Panc1 (cell line): ENCODE measurements at regions not wholly inside any gene's neighbourhood (a gene's known extent, or its start where the extent isn't known, plus 50 kb on each side); places are given as distances from the start of the nearest gene placed in this dataset.

Experiments used
- POLR2AphosphoS5 ChIP-seq: IDR thresholded peaks from 2 replicates; pipeline ENCODE4 v1.6.1; 2012; ENCODE audit warnings: mild to moderate bottlenecking, low read depth, low read length, moderate library complexity
- TF ChIP-seq, protein P1 (sequence below): fragments of 450-650 bp; IDR thresholded peaks from 2 replicates; pipeline ENCODE4 v1.5.1; 2017; ENCODE audit warnings: mild to moderate bottlenecking
- TF ChIP-seq, protein P2 (sequence below), 2 experiments: IDR thresholded peaks; 2 replicates each; pipeline ENCODE4 v1.6.1; 2011 to 2012; ENCODE audit warnings: low read depth in 2 of 2, control low read depth in 1 of 2, low read length in 1 of 2, mild to moderate bottlenecking in 1 of 2, moderate library complexity in 1 of 2; ENCODE audit not compliant: insufficient read depth in 1 of 2

DNA sequence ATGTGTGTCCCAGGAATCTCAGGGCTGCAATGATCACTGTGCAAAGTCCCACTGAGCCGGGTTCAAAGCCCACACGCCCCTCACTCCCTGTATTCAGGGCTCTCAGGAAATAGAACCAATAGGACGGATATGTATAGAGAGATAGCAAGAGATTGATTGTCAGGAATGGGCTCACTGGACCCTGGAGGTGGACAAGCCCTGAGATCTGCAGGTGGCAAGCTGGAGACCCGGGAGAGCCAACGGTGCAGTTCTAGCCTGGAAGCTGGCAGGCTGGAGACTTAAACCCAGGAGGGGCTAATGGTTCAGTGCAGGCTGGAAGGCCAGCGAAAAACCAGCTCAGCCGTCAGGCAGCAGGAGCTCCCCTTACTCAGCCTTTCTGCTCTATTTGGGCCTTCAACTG, 52.8 kb upstream of the ADRA2C start:
- TF ChIP-seq, protein P1, sequence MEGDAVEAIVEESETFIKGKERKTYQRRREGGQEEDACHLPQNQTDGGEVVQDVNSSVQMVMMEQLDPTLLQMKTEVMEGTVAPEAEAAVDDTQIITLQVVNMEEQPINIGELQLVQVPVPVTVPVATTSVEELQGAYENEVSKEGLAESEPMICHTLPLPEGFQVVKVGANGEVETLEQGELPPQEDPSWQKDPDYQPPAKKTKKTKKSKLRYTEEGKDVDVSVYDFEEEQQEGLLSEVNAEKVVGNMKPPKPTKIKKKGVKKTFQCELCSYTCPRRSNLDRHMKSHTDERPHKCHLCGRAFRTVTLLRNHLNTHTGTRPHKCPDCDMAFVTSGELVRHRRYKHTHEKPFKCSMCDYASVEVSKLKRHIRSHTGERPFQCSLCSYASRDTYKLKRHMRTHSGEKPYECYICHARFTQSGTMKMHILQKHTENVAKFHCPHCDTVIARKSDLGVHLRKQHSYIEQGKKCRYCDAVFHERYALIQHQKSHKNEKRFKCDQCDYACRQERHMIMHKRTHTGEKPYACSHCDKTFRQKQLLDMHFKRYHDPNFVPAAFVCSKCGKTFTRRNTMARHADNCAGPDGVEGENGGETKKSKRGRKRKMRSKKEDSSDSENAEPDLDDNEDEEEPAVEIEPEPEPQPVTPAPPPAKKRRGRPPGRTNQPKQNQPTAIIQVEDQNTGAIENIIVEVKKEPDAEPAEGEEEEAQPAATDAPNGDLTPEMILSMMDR: no peak
- TF ChIP-seq, protein P2, sequence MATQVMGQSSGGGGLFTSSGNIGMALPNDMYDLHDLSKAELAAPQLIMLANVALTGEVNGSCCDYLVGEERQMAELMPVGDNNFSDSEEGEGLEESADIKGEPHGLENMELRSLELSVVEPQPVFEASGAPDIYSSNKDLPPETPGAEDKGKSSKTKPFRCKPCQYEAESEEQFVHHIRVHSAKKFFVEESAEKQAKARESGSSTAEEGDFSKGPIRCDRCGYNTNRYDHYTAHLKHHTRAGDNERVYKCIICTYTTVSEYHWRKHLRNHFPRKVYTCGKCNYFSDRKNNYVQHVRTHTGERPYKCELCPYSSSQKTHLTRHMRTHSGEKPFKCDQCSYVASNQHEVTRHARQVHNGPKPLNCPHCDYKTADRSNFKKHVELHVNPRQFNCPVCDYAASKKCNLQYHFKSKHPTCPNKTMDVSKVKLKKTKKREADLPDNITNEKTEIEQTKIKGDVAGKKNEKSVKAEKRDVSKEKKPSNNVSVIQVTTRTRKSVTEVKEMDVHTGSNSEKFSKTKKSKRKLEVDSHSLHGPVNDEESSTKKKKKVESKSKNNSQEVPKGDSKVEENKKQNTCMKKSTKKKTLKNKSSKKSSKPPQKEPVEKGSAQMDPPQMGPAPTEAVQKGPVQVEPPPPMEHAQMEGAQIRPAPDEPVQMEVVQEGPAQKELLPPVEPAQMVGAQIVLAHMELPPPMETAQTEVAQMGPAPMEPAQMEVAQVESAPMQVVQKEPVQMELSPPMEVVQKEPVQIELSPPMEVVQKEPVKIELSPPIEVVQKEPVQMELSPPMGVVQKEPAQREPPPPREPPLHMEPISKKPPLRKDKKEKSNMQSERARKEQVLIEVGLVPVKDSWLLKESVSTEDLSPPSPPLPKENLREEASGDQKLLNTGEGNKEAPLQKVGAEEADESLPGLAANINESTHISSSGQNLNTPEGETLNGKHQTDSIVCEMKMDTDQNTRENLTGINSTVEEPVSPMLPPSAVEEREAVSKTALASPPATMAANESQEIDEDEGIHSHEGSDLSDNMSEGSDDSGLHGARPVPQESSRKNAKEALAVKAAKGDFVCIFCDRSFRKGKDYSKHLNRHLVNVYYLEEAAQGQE (IDR thresholded peaks at IDR 0.05; ENCODE audit: insufficient read depth in 1 of 2, low read depth in 2 of 2, low read length in 1 of 2): no peak
- TF ChIP-seq POLR2AphosphoS5: no peak
